A549 (cell line): ENCODE measurements at regions not wholly inside any gene's neighbourhood (a gene's known extent, or its start where the extent isn't known, plus 50 kb on each side); places are given as distances from the start of the nearest gene placed in this dataset.
"Not testable (repeated sequence)": the region's sequence is repeated elsewhere in the genome, so short reads cannot be mapped to it uniquely, and the experiment has no call there.

Experiments used
- ATAC-seq, 2 experiments: fragments of 200-7000 bp in 1 of 2; fragments of >200 bp in 1 of 2; cut with Nextera tagmentation in 1 of 2; cut with Tn5 transposase in 1 of 2; 3 replicates each; pipeline versions ENCODE4 v1.8.0 to v1.9.1; 2018 to 2020; ENCODE audit warnings: mild to moderate bottlenecking in 1 of 2, moderate library complexity in 1 of 2
- CTCF ChIA-PET: fragments of 300-600 bp; sonication (Branson Sonifier 250); formaldehyde crosslinking; extraction: SDS; loops from one replicate; lab custom pipeline; 2021; ENCODE audit warnings: antibody characterized with exemption, inconsistent platforms; lab: Yijun Ruan, JAX
- POLR2A ChIA-PET: fragments of 350-600 bp; formaldehyde crosslinking; extraction: SDS; loops from one replicate; lab custom pipeline; 2021; ENCODE audit warnings: antibody characterized with exemption, inconsistent platforms; lab: Yijun Ruan, JAX
- DNase-seq, 2 experiments: peaks; one replicate each; pipeline versions ENCODE4 v3.0.0 to v3.0.0-alpha.2; 2011 to 2016; ENCODE audit warnings: low read depth in 1 of 2, low spot score in 1 of 2
- FAIRE-seq: peaks from 2 replicates; lab custom pipeline; 2011; peaks lifted over from hg19 to GRCh38; lab: Jason Lieb, UNC
- H3K27ac ChIP-seq, 2 experiments: fragments of >200 bp; sonication (Bioruptor Twin); formaldehyde crosslinking; 3 replicates each; pipeline ENCODE4 v1.5.1; 2016 to 2017
- H3K4me1 ChIP-seq: fragments of >200 bp; sonication (Bioruptor Twin); formaldehyde crosslinking; 3 replicates; pipeline ENCODE4 v1.6.1; 2016
- H3K4me2 ChIP-seq: fragments of >200 bp; sonication (Bioruptor Twin); formaldehyde crosslinking; 3 replicates; pipeline ENCODE4 v1.6.1; 2016
- H3K4me3 ChIP-seq: fragments of >200 bp; sonication (Bioruptor Twin); formaldehyde crosslinking; 3 replicates; pipeline ENCODE4 v1.5.1; 2016
- H3K9me3 ChIP-seq: fragments of >200 bp; sonication (Bioruptor Twin); formaldehyde crosslinking; 3 replicates; pipeline ENCODE4 v1.6.1; 2016
- E2F6 ChIP-seq: IDR thresholded peaks from 2 replicates; pipeline ENCODE4 v1.6.1; 2012; ENCODE audit warnings: low read depth, borderline replicate concordance
- EHF ChIP-seq: fragments of 250-450 bp; sonication (Bioruptor Pico); IDR thresholded peaks from 2 replicates; pipeline ENCODE4 v1.5.0; 2020; ENCODE audit warnings: mild to moderate bottlenecking
- ESRRA ChIP-seq: fragments of 150-350 bp; IDR thresholded peaks from 2 replicates; pipeline ENCODE4 v1.6.1; 2014; ENCODE audit warnings: mild to moderate bottlenecking, low read length, borderline replicate concordance
- FOXS1 ChIP-seq: fragments of 250-450 bp; sonication (Bioruptor Pico); IDR thresholded peaks from 2 replicates; pipeline ENCODE4 v1.5.0; 2020; ENCODE audit warnings: mild to moderate bottlenecking, moderate library complexity
- GATA3 ChIP-seq: IDR thresholded peaks from 2 replicates; pipeline ENCODE4 v1.6.1; 2012; ENCODE audit warnings: borderline replicate concordance
- HDAC2 ChIP-seq: fragments of 200-600 bp; sonication (generic); IDR thresholded peaks from 2 replicates; pipeline ENCODE4 v1.6.1; 2016
- HOXB13 ChIP-seq: fragments of 250-450 bp; sonication (Bioruptor Pico); IDR thresholded peaks from 2 replicates; pipeline ENCODE4 v1.5.0; 2020; ENCODE audit warnings: low read depth, mild to moderate bottlenecking, moderate library complexity
- HOXB5 ChIP-seq: fragments of 250-450 bp; sonication (Bioruptor Pico); IDR thresholded peaks from 2 replicates; pipeline ENCODE4 v1.5.0; 2020; ENCODE audit warnings: mild to moderate bottlenecking, moderate library complexity
- JUNB ChIP-seq: fragments of >200 bp; sonication (Bioruptor Twin); formaldehyde crosslinking; IDR thresholded peaks from 2 replicates; pipeline ENCODE4 v1.6.1; 2016
- KDM5A ChIP-seq: fragments of 200-600 bp; sonication (generic); IDR thresholded peaks from 2 replicates; pipeline ENCODE4 v1.6.1; 2016; ENCODE audit warnings: antibody characterized with exemption, mild to moderate bottlenecking
- MAFK ChIP-seq: fragments of 450-650 bp; IDR thresholded peaks from 2 replicates; pipeline ENCODE4 v1.6.1; 2014; ENCODE audit not compliant: partially characterized antibody
- MAZ ChIP-seq: fragments of 150-350 bp; IDR thresholded peaks from 2 replicates; pipeline ENCODE4 v1.6.1; 2014; ENCODE audit warnings: antibody characterized with exemption, low read depth, low read length, borderline replicate concordance
- MYC ChIP-seq: IDR thresholded peaks from 2 replicates; pipeline ENCODE4 v1.6.1; 2012; ENCODE audit warnings: mild to moderate bottlenecking, inconsistent platforms, low read length, improper control_type of control experiment, borderline replicate concordance
- NR3C1 ChIP-seq: fragments of >200 bp; sonication (Bioruptor Twin); formaldehyde crosslinking; IDR thresholded peaks from 3 replicates; pipeline ENCODE4 v1.6.1; 2017
- PHF8 ChIP-seq: fragments of 200-600 bp; sonication (generic); IDR thresholded peaks from 2 replicates; pipeline ENCODE4 v1.6.1; 2016; ENCODE audit warnings: low read depth, mild to moderate bottlenecking, antibody characterized with exemption, moderate library complexity, borderline replicate concordance
- POLR2AphosphoS2 ChIP-seq: conservative IDR thresholded peaks from 2 replicates; pipeline ENCODE4 v1.6.1; 2012; ENCODE audit warnings: low read length, improper control_type of control experiment, inconsistent platforms
- RNF2 ChIP-seq: fragments of 200-600 bp; sonication (generic); IDR thresholded peaks from 2 replicates; pipeline ENCODE4 v1.6.1; 2016; ENCODE audit warnings: low read depth, mild to moderate bottlenecking, antibody characterized with exemption, moderate library complexity, borderline replicate concordance
- TP53 ChIP-seq: fragments of 250-450 bp; sonication (Bioruptor Pico); IDR thresholded peaks from 2 replicates; pipeline ENCODE4 v1.5.0; 2021; ENCODE audit warnings: mild to moderate bottlenecking, moderate library complexity
- ZC3H11A ChIP-seq: fragments of 450-650 bp; IDR thresholded peaks from 2 replicates; pipeline ENCODE4 v1.6.1; 2014; ENCODE audit warnings: antibody characterized with exemption, mild to moderate bottlenecking
- ZNF302 ChIP-seq: fragments of 250-450 bp; sonication (Bioruptor Pico); IDR thresholded peaks from 2 replicates; pipeline ENCODE4 v1.9.0; 2021; ENCODE audit warnings: inconsistent platforms, mild to moderate bottlenecking, moderate library complexity
- ZSCAN20 ChIP-seq: fragments of 250-450 bp; sonication (Bioruptor Pico); IDR thresholded peaks from 2 replicates; pipeline ENCODE4 v1.8.0; 2022; ENCODE audit warnings: mild to moderate bottlenecking, moderate library complexity
- WGBS: methylation state at CpG from one replicate; pipeline ENCODE4 v1.1.6; 2017; ENCODE audit errors: missing lambda C conversion rate; 5-methylcytosine and 5-hydroxymethylcytosine counted together
- TF ChIP-seq, protein P1 (sequence below): fragments of >200 bp; sonication (Bioruptor Twin); formaldehyde crosslinking; IDR thresholded peaks from 3 replicates; pipeline ENCODE4 v1.6.1; 2016
- TF ChIP-seq, protein P2 (sequence below): IDR thresholded peaks from 2 replicates; pipeline ENCODE4 v1.6.1; 2012
- TF ChIP-seq, protein P3 (sequence below): IDR thresholded peaks from 2 replicates; pipeline ENCODE4 v1.6.1; 2012
- TF ChIP-seq, protein P4 (sequence below): fragments of 250-450 bp; sonication (Bioruptor Pico); IDR thresholded peaks from 2 replicates; pipeline ENCODE4 v1.5.0; 2020; ENCODE audit warnings: low read depth, mild to moderate bottlenecking, moderate library complexity

DNA sequence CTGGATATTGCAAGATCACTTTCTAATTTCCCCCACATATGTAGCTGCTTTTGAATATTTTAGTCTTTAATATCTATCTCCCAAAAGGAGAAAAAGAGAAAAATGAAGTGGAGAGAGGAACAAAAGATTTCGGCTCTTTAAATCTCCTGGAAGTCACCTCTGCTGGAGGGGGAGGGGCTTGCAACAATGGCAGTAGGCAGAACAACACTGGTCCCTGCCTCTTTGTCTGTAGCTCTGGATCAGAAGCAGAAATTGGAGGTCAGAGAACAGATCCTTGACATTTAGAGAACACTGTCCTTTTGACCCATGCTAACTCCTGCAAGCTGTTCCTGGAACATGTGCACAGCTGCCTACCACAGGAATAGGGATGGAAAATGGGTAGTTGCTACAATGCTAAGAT lies 86.7 kb upstream of the GPR12 start (continued):
- no peak for TF ChIP-seq HOXB5 (CRISPR knock-in tag)
- no peak for TF ChIP-seq HDAC2

GRCh38 chr13:26845063-26845462 lies 84.5 kb upstream of the GPR12 start:
- peak; percentile 68 for TF ChIP-seq ZC3H11A
- H3K4me3 ChIP-seq, DNase-seq, FAIRE-seq, ATAC-seq, CTCF ChIA-PET, H3K4me2 ChIP-seq, H3K9me3 ChIP-seq, POLR2A ChIA-PET, H3K4me1 ChIP-seq, H3K27ac ChIP-seq: not testable (repeated sequence)
- 37% methylated on average over 7 of the region's 7 CpGs for WGBS

DNA sequence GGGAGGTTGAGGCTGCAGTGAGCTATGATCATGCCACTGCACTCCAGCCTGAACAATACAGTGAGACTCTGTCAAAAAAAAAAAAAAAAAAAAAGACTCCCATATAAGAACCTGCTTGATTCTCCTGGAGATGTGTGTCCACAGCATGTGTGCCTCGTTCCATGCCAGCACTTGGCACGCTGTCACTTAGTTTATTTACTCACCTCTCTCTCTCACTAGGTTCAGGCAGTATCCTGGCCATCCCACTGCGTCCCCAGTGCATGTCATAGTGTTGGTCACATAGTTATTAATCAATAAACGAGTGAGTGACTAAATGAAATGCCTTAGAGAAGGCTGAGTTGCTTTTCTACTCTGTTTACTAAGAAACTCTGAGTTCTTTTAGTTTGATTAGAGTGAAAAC lies 79.1 kb upstream of the GPR12 start:
- Histone ChIP-seq H3K4me1 (no peaks in the 10 kb centered on the region), H3K27ac (no peak overlapping the region), H3K4me3 (no peak overlapping the region), H3K9me3 (no peaks in the 10 kb centered on the region)
- FAIRE-seq: no peak
- POLR2A ChIA-PET: no interaction called here
- TF ChIP-seq MYC (no peak), HDAC2 (no peak), GATA3 (no peak), HOXB13 (no peak), E2F6 (no peak), JUNB (no peak), RNF2 (no peak), ESRRA (no peak), ZSCAN20 (CRISPR knock-in tag) (no peak), EHF (CRISPR knock-in tag) (no peak), NR3C1 (no peak), TP53 (CRISPR knock-in tag) (no peak), KDM5A (no peak), MAZ (no peak), MAFK (no peak), ZNF302 (CRISPR knock-in tag) (no peak)
- TF ChIP-seq, protein P1, sequence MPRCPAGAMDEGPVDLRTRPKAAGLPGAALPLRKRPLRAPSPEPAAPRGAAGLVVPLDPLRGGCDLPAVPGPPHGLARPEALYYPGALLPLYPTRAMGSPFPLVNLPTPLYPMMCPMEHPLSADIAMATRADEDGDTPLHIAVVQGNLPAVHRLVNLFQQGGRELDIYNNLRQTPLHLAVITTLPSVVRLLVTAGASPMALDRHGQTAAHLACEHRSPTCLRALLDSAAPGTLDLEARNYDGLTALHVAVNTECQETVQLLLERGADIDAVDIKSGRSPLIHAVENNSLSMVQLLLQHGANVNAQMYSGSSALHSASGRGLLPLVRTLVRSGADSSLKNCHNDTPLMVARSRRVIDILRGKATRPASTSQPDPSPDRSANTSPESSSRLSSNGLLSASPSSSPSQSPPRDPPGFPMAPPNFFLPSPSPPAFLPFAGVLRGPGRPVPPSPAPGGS: no peak
- TF ChIP-seq, protein P2, sequence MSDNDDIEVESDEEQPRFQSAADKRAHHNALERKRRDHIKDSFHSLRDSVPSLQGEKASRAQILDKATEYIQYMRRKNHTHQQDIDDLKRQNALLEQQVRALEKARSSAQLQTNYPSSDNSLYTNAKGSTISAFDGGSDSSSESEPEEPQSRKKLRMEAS: no peak
- TF ChIP-seq, all 56 proteins: peak for 0
- no peak overlapping the region for H3K4me2 ChIP-seq
- DNase-seq (no peak), ATAC-seq (no peak)
- 0% methylated on average over 4 of the region's 4 CpGs for WGBS
- CTCF ChIA-PET: no interaction called here

- Histone ChIP-seq H3K4me1 (no peaks in the 10 kb centered on the region), H3K9me3 (no peaks in the 10 kb centered on the region), H3K4me2 (no peak overlapping the region), H3K4me3 (no peak overlapping the region)
- WGBS: 2% methylated on average over 2 of the region's 2 CpGs
- ATAC-seq: no peak
- POLR2A ChIA-PET: no interaction called here
- no peak for TF ChIP-seq FOXS1
- TF ChIP-seq POLR2AphosphoS2: no peak
- TF ChIP-seq, protein P3, sequence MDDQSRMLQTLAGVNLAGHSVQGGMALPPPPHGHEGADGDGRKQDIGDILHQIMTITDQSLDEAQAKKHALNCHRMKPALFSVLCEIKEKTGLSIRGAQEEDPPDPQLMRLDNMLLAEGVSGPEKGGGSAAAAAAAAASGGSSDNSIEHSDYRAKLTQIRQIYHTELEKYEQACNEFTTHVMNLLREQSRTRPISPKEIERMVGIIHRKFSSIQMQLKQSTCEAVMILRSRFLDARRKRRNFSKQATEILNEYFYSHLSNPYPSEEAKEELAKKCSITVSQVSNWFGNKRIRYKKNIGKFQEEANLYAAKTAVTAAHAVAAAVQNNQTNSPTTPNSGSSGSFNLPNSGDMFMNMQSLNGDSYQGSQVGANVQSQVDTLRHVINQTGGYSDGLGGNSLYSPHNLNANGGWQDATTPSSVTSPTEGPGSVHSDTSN: no peak
- TF ChIP-seq, protein P4, sequence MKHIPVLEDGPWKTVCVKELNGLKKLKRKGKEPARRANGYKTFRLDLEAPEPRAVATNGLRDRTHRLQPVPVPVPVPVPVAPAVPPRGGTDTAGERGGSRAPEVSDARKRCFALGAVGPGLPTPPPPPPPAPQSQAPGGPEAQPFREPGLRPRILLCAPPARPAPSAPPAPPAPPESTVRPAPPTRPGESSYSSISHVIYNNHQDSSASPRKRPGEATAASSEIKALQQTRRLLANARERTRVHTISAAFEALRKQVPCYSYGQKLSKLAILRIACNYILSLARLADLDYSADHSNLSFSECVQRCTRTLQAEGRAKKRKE (CRISPR knock-in tag): no peak
- TF ChIP-seq PHF8: no peak
- TF ChIP-seq MYC: no peak
- TF ChIP-seq, all 56 proteins: peak for 0
- H3K27ac ChIP-seq: no peak overlapping the region
- CTCF ChIA-PET: no interaction called here
- DNase-seq: no peak
- no peak for FAIRE-seq
Measured at GRCh38 chr13:26838821-26839220, 78.2 kb upstream of the GPR12 start.
